GM23338 (cell line): ENCODE measurements at regions not wholly inside any gene's neighbourhood (a gene's known extent, or its start where the extent isn't known, plus 50 kb on each side); places are given as distances from the start of the nearest gene placed in this dataset.

Source experiments
- ATAC-seq: fragments of 200-7000 bp; cut with Tn5 transposase; 3 replicates; pipeline ENCODE4 v1.9.1; 2020
- DNase-seq: peaks from one replicate; pipeline ENCODE4 v3.0.0-alpha.2; 2015; ENCODE audit warnings: low spot score
- H2AFZ ChIP-seq: fragments of 200-600 bp; sonication (generic); 2 replicates; pipeline ENCODE4 v1.8.0; 2016; ENCODE audit warnings: antibody characterized with exemption, mild to moderate bottlenecking, moderate library complexity
- H3F3A ChIP-seq: fragments of 200-600 bp; sonication (generic); replicated peaks from 2 replicates; pipeline ENCODE4 v1.8.0; 2017; ENCODE audit warnings: antibody characterized with exemption, mixed run types, low read depth
- H3K27ac ChIP-seq: fragments of 200-600 bp; sonication (generic); 2 replicates; pipeline ENCODE4 v1.6.1; 2016; ENCODE audit warnings: low read depth
- H3K27me3 ChIP-seq: fragments of 200-600 bp; sonication (generic); 2 replicates; pipeline ENCODE4 v1.8.0; 2016; ENCODE audit warnings: mild to moderate bottlenecking, mixed run types, moderate library complexity; ENCODE audit not compliant: insufficient read depth
- H3K36me3 ChIP-seq: fragments of 200-600 bp; sonication (generic); 2 replicates; pipeline ENCODE4 v1.8.0; 2016; ENCODE audit warnings: mild to moderate bottlenecking; ENCODE audit not compliant: insufficient read depth
- H3K4me1 ChIP-seq: fragments of 200-600 bp; sonication (generic); 2 replicates; pipeline ENCODE4 v1.8.0; 2016; ENCODE audit warnings: mild to moderate bottlenecking, moderate library complexity; ENCODE audit not compliant: insufficient read depth
- H3K4me2 ChIP-seq: fragments of 200-600 bp; sonication (generic); 2 replicates; pipeline ENCODE4 v1.7.1; 2017; ENCODE audit warnings: mixed run types
- H3K4me3 ChIP-seq: fragments of 200-600 bp; sonication (generic); 2 replicates; pipeline ENCODE4 v1.6.1; 2016; ENCODE audit warnings: mixed run types
- H3K79me2 ChIP-seq: fragments of 200-600 bp; sonication (generic); replicated peaks from 2 replicates; pipeline ENCODE4 v1.8.0; 2017; ENCODE audit warnings: mild to moderate bottlenecking; ENCODE audit not compliant: insufficient read depth
- H3K9me2 ChIP-seq: fragments of 200-600 bp; sonication (generic); 2 replicates; pipeline ENCODE4 v1.8.0; 2017; ENCODE audit not compliant: insufficient read depth
- H4K20me1 ChIP-seq: fragments of 200-600 bp; sonication (generic); replicated peaks from 2 replicates; pipeline ENCODE4 v1.8.0; 2017; ENCODE audit warnings: mild to moderate bottlenecking; ENCODE audit not compliant: insufficient read depth
- H3K27ac Mint-ChIP-seq: 2 replicates; pipeline ENCODE4 v1.8.0; 2020; ENCODE audit warnings: inconsistent platforms, mild to moderate bottlenecking, moderate library complexity, mixed read lengths
- H3K27me3 Mint-ChIP-seq: 3 replicates; pipeline ENCODE4 v1.8.0; 2022; ENCODE audit warnings: low read depth, mild to moderate bottlenecking, moderate library complexity, mixed read lengths, inconsistent platforms; ENCODE audit not compliant: insufficient read depth, poor library complexity
- H3K36me3 Mint-ChIP-seq: 3 replicates; pipeline ENCODE4 v1.8.0; 2021; ENCODE audit warnings: low read depth, mild to moderate bottlenecking, inconsistent platforms, moderate library complexity, mixed read lengths
- H3K4me1 Mint-ChIP-seq: 3 replicates; pipeline ENCODE4 v1.8.0; 2020; ENCODE audit warnings: mild to moderate bottlenecking, inconsistent platforms, mixed read lengths
- H3K4me3 Mint-ChIP-seq: 3 replicates; pipeline ENCODE4 v1.8.0; 2021; ENCODE audit warnings: moderate library complexity, mild to moderate bottlenecking, inconsistent platforms, mixed read lengths
- H3K9me3 Mint-ChIP-seq: 3 replicates; pipeline ENCODE4 v1.8.0; 2020; ENCODE audit warnings: moderate library complexity, mild to moderate bottlenecking, inconsistent platforms, mixed read lengths
- CREB1 ChIP-seq: fragments of 250-450 bp; sonication (Bioruptor Pico); IDR thresholded peaks from 2 replicates; pipeline ENCODE4 v1.5.0; 2020; ENCODE audit warnings: low read depth, mild to moderate bottlenecking, moderate library complexity
- ETS1 ChIP-seq: IDR thresholded peaks from 2 replicates; pipeline ENCODE4 v1.6.1; 2016; ENCODE audit warnings: antibody characterized with exemption
- EZH2 ChIP-seq: fragments of 200-600 bp; sonication (generic); IDR thresholded peaks from one replicate; pipeline ENCODE4 v1.8.0; 2017; ENCODE audit warnings: antibody characterized with exemption, mild to moderate bottlenecking, low read depth; ENCODE audit not compliant: unreplicated experiment
- EZH2phosphoT487 ChIP-seq: fragments of 200-600 bp; sonication (generic); IDR thresholded peaks from one replicate; pipeline ENCODE4 v1.8.1; 2018; ENCODE audit warnings: antibody characterized with exemption; ENCODE audit not compliant: unreplicated experiment
- JUNB ChIP-seq: IDR thresholded peaks from one replicate; pipeline ENCODE4 v1.6.1; 2016; ENCODE audit warnings: antibody characterized with exemption; ENCODE audit not compliant: unreplicated experiment
- NANOG ChIP-seq: IDR thresholded peaks from 2 replicates; pipeline ENCODE4 v1.6.1; 2016; ENCODE audit warnings: antibody characterized with exemption, borderline replicate concordance
- POLR2AphosphoS5 ChIP-seq: IDR thresholded peaks from 2 replicates; pipeline ENCODE4 v1.6.1; 2016; ENCODE audit warnings: antibody characterized with exemption, low read depth
- REST ChIP-seq: IDR thresholded peaks from one replicate; pipeline ENCODE4 v1.6.1; 2018; ENCODE audit warnings: antibody characterized with exemption; ENCODE audit not compliant: unreplicated experiment
- STAT1 ChIP-seq: IDR thresholded peaks from one replicate; pipeline ENCODE4 v1.6.1; 2016; ENCODE audit warnings: antibody characterized with exemption; ENCODE audit not compliant: unreplicated experiment
- ZNF114 ChIP-seq: fragments of 250-450 bp; sonication (Bioruptor Pico); IDR thresholded peaks from 2 replicates; pipeline ENCODE4 v1.5.0; 2020; ENCODE audit warnings: mild to moderate bottlenecking, moderate library complexity
- ZNF331 ChIP-seq: fragments of 250-450 bp; sonication (Bioruptor Pico); IDR thresholded peaks from 2 replicates; pipeline ENCODE4 v1.5.0; 2020; ENCODE audit warnings: low read depth, mild to moderate bottlenecking, moderate library complexity
- ZNF462 ChIP-seq: fragments of 250-450 bp; sonication (Bioruptor Pico); IDR thresholded peaks from 2 replicates; pipeline ENCODE4 v1.5.0; 2020; ENCODE audit warnings: mild to moderate bottlenecking, moderate library complexity
- TF ChIP-seq, protein P1 (sequence below), 2 experiments: fragments of 200-600 bp in 1 of 2; sonication (generic) in 1 of 2; conservative IDR thresholded peaks; 2 replicates each; pipeline versions ENCODE4 v1.5.1 to v1.6.1; 2016 to 2017; ENCODE audit warnings: antibody characterized with exemption in 2 of 2, low read depth in 2 of 2, mild to moderate bottlenecking in 2 of 2, moderate library complexity in 1 of 2

GRCh38 chr20:60642541-60642940 lies 609.5 kb upstream of the CDH4 start:
- H3K9me3 Mint-ChIP-seq, result peaks cover 12% of the 10 kb centered on the region
- H3K27me3 Mint-ChIP-seq, result peaks cover 8% of the 10 kb centered on the region
- Histone ChIP-seq H2AFZ (no peak overlapping the region), H3K27me3 (no peaks in the 10 kb centered on the region), H3K79me2 (no peaks in the 10 kb centered on the region), H4K20me1 (no peaks in the 10 kb centered on the region), H3K4me2 (no peak overlapping the region), H3K4me3 (no peak overlapping the region), H3K4me1 (no peaks in the 10 kb centered on the region), H3F3A (no peaks in the 10 kb centered on the region), H3K36me3 (no peaks in the 10 kb centered on the region), H3K9me2 (no peaks in the 10 kb centered on the region), H3K27ac (no peak overlapping the region)
- H3K27ac Mint-ChIP-seq, result no peak overlapping the region
- H3K36me3 Mint-ChIP-seq, result peaks cover 4% of the 10 kb centered on the region; the same call in 2 of the 3 replicates
- no peaks in the 10 kb centered on the region for H3K4me1 Mint-ChIP-seq
- H3K4me3 Mint-ChIP-seq, result no peak overlapping the region
- DNase-seq (no peak), ATAC-seq (no peak)
- TF ChIP-seq JUNB (no peak), ZNF114 (CRISPR knock-in tag) (no peak), EZH2 (no peak), CREB1 (CRISPR knock-in tag) (no peak), REST (no peak), ZNF462 (no peak), ZNF331 (CRISPR knock-in tag) (no peak), EZH2phosphoT487 (no peak), NANOG (no peak), POLR2AphosphoS5 (no peak), ETS1 (no peak), STAT1 (no peak)
- TF ChIP-seq, protein P1, sequence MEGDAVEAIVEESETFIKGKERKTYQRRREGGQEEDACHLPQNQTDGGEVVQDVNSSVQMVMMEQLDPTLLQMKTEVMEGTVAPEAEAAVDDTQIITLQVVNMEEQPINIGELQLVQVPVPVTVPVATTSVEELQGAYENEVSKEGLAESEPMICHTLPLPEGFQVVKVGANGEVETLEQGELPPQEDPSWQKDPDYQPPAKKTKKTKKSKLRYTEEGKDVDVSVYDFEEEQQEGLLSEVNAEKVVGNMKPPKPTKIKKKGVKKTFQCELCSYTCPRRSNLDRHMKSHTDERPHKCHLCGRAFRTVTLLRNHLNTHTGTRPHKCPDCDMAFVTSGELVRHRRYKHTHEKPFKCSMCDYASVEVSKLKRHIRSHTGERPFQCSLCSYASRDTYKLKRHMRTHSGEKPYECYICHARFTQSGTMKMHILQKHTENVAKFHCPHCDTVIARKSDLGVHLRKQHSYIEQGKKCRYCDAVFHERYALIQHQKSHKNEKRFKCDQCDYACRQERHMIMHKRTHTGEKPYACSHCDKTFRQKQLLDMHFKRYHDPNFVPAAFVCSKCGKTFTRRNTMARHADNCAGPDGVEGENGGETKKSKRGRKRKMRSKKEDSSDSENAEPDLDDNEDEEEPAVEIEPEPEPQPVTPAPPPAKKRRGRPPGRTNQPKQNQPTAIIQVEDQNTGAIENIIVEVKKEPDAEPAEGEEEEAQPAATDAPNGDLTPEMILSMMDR (conservative IDR thresholded peaks at IDR 0.05; ENCODE audit: low read depth in 2 of 2), result no peak
